A549 (cell line): ENCODE measurements at regions not wholly inside any gene's neighbourhood (a gene's known extent, or its start where the extent isn't known, plus 50 kb on each side); places are given as distances from the start of the nearest gene placed in this dataset.
A peak's percentile ranks its signal among the peaks of the same experiment; 100 is the strongest.

ENCODE experiments used
- ATAC-seq, 2 experiments: fragments of 200-7000 bp in 1 of 2; fragments of >200 bp in 1 of 2; cut with Nextera tagmentation in 1 of 2; cut with Tn5 transposase in 1 of 2; 3 replicates each; pipeline versions ENCODE4 v1.8.0 to v1.9.1; 2018 to 2020; ENCODE audit warnings: mild to moderate bottlenecking in 1 of 2, moderate library complexity in 1 of 2
- CTCF ChIA-PET: fragments of 300-600 bp; sonication (Branson Sonifier 250); formaldehyde crosslinking; extraction: SDS; loops from one replicate; lab custom pipeline; 2021; ENCODE audit warnings: antibody characterized with exemption, inconsistent platforms; lab: Yijun Ruan, JAX
- POLR2A ChIA-PET: fragments of 350-600 bp; formaldehyde crosslinking; extraction: SDS; loops from one replicate; lab custom pipeline; 2021; ENCODE audit warnings: antibody characterized with exemption, inconsistent platforms; lab: Yijun Ruan, JAX
- DNase-seq, 2 experiments: peaks; one replicate each; pipeline versions ENCODE4 v3.0.0 to v3.0.0-alpha.2; 2011 to 2016; ENCODE audit warnings: low read depth in 1 of 2, low spot score in 1 of 2
- FAIRE-seq: peaks from 2 replicates; lab custom pipeline; 2011; peaks lifted over from hg19 to GRCh38; lab: Jason Lieb, UNC
- H3K27ac ChIP-seq, 2 experiments: fragments of >200 bp; sonication (Bioruptor Twin); formaldehyde crosslinking; 3 replicates each; pipeline ENCODE4 v1.5.1; 2016 to 2017
- H3K4me1 ChIP-seq: fragments of >200 bp; sonication (Bioruptor Twin); formaldehyde crosslinking; 3 replicates; pipeline ENCODE4 v1.6.1; 2016
- H3K4me2 ChIP-seq: fragments of >200 bp; sonication (Bioruptor Twin); formaldehyde crosslinking; 3 replicates; pipeline ENCODE4 v1.6.1; 2016
- H3K4me3 ChIP-seq: fragments of >200 bp; sonication (Bioruptor Twin); formaldehyde crosslinking; 3 replicates; pipeline ENCODE4 v1.5.1; 2016
- H3K9me3 ChIP-seq: fragments of >200 bp; sonication (Bioruptor Twin); formaldehyde crosslinking; 3 replicates; pipeline ENCODE4 v1.6.1; 2016
- CBX2 ChIP-seq: fragments of 200-600 bp; sonication (generic); IDR thresholded peaks from 2 replicates; pipeline ENCODE4 v1.6.1; 2016; ENCODE audit warnings: low read depth, mild to moderate bottlenecking, borderline replicate concordance
- CBX8 ChIP-seq: fragments of 200-600 bp; sonication (generic); IDR thresholded peaks from 2 replicates; pipeline ENCODE4 v1.6.1; 2016
- CEBPB ChIP-seq, 2 experiments: fragments of >200 bp in 1 of 2; sonication (Bioruptor Twin) in 1 of 2; formaldehyde crosslinking in 1 of 2; IDR thresholded peaks; 2 replicates each; pipeline ENCODE4 v1.6.1; 2012 to 2016
- CHD2 ChIP-seq: fragments of 150-350 bp; IDR thresholded peaks from 2 replicates; pipeline ENCODE4 v1.6.1; 2014; ENCODE audit warnings: low read length; ENCODE audit not compliant: partially characterized antibody
- CHD4 ChIP-seq: fragments of 200-600 bp; sonication (generic); IDR thresholded peaks from 2 replicates; pipeline ENCODE4 v1.6.1; 2016; ENCODE audit warnings: antibody characterized with exemption, mild to moderate bottlenecking, borderline replicate concordance
- CTCF ChIP-seq: fragments of >200 bp; sonication (Bioruptor Twin); formaldehyde crosslinking; IDR thresholded peaks from 3 replicates; pipeline ENCODE4 v1.5.1; 2016
- E2F6 ChIP-seq: IDR thresholded peaks from 2 replicates; pipeline ENCODE4 v1.6.1; 2012; ENCODE audit warnings: low read depth, borderline replicate concordance
- EHF ChIP-seq: fragments of 250-450 bp; sonication (Bioruptor Pico); IDR thresholded peaks from 2 replicates; pipeline ENCODE4 v1.5.0; 2020; ENCODE audit warnings: mild to moderate bottlenecking
- ESRRA ChIP-seq: fragments of 150-350 bp; IDR thresholded peaks from 2 replicates; pipeline ENCODE4 v1.6.1; 2014; ENCODE audit warnings: mild to moderate bottlenecking, low read length, borderline replicate concordance
- FOXS1 ChIP-seq: fragments of 250-450 bp; sonication (Bioruptor Pico); IDR thresholded peaks from 2 replicates; pipeline ENCODE4 v1.5.0; 2020; ENCODE audit warnings: mild to moderate bottlenecking, moderate library complexity
- HES2 ChIP-seq: fragments of >200 bp; sonication (Bioruptor Twin); formaldehyde crosslinking; IDR thresholded peaks from 2 replicates; pipeline ENCODE4 v1.6.1; 2016
- HMGXB4 ChIP-seq: fragments of 250-450 bp; sonication (Bioruptor Pico); IDR thresholded peaks from 2 replicates; pipeline ENCODE4 v1.5.0; 2021; ENCODE audit warnings: mild to moderate bottlenecking, moderate library complexity, borderline replicate concordance
- HOXA7 ChIP-seq: fragments of 250-450 bp; sonication (Bioruptor Pico); IDR thresholded peaks from 2 replicates; pipeline ENCODE4 v1.5.0; 2020; ENCODE audit warnings: mild to moderate bottlenecking, moderate library complexity
- HOXB5 ChIP-seq: fragments of 250-450 bp; sonication (Bioruptor Pico); IDR thresholded peaks from 2 replicates; pipeline ENCODE4 v1.5.0; 2020; ENCODE audit warnings: mild to moderate bottlenecking, moderate library complexity
- JUN ChIP-seq, 2 experiments: fragments of >200 bp; sonication (Bioruptor Twin); formaldehyde crosslinking; IDR thresholded peaks; 2 replicates in 1 of 2; 3 replicates in 1 of 2; pipeline ENCODE4 v1.6.1; 2016 to 2017
- KDM5A ChIP-seq: fragments of 200-600 bp; sonication (generic); IDR thresholded peaks from 2 replicates; pipeline ENCODE4 v1.6.1; 2016; ENCODE audit warnings: antibody characterized with exemption, mild to moderate bottlenecking
- MAFK ChIP-seq: fragments of 450-650 bp; IDR thresholded peaks from 2 replicates; pipeline ENCODE4 v1.6.1; 2014; ENCODE audit not compliant: partially characterized antibody
- MYC ChIP-seq: IDR thresholded peaks from 2 replicates; pipeline ENCODE4 v1.6.1; 2012; ENCODE audit warnings: mild to moderate bottlenecking, inconsistent platforms, low read length, improper control_type of control experiment, borderline replicate concordance
- NFE2L2 ChIP-seq: fragments of 150-350 bp; conservative IDR thresholded peaks from 2 replicates; pipeline ENCODE4 v1.6.1; 2014; ENCODE audit warnings: low read length
- NR3C1 ChIP-seq: fragments of >200 bp; sonication (Bioruptor Twin); formaldehyde crosslinking; IDR thresholded peaks from 3 replicates; pipeline ENCODE4 v1.6.1; 2017
- POLR2A ChIP-seq: IDR thresholded peaks from 2 replicates; pipeline ENCODE4 v1.6.1; 2012; ENCODE audit warnings: mild to moderate bottlenecking, low read length
- RAD21 ChIP-seq, 2 experiments: fragments of >200 bp in 1 of 2; sonication (Bioruptor Twin) in 1 of 2; formaldehyde crosslinking in 1 of 2; IDR thresholded peaks in 1 of 2; conservative IDR thresholded peaks in 1 of 2; 2 replicates in 1 of 2; 3 replicates in 1 of 2; pipeline ENCODE4 v1.6.1; 2012 to 2018; ENCODE audit warnings: inconsistent platforms in 1 of 2
- RCOR1 ChIP-seq: fragments of 150-350 bp; IDR thresholded peaks from 2 replicates; pipeline ENCODE4 v1.6.1; 2014; ENCODE audit warnings: antibody characterized with exemption, low read length, low read depth
- RFX5 ChIP-seq: fragments of 450-650 bp; IDR thresholded peaks from 2 replicates; pipeline ENCODE4 v1.7.1; 2014; ENCODE audit warnings: antibody characterized with exemption, mild to moderate bottlenecking, moderate library complexity
- SMC3 ChIP-seq: fragments of >200 bp; sonication (Bioruptor Twin); formaldehyde crosslinking; IDR thresholded peaks from 3 replicates; pipeline ENCODE4 v1.6.1; 2018; ENCODE audit warnings: inconsistent platforms
- SREBF2 ChIP-seq: fragments of 450-650 bp; IDR thresholded peaks from 2 replicates; pipeline ENCODE4 v1.6.1; 2014; ENCODE audit warnings: mild to moderate bottlenecking, moderate library complexity
- TP53 ChIP-seq: fragments of 250-450 bp; sonication (Bioruptor Pico); IDR thresholded peaks from 2 replicates; pipeline ENCODE4 v1.5.0; 2021; ENCODE audit warnings: mild to moderate bottlenecking, moderate library complexity
- USF2 ChIP-seq: fragments of 450-650 bp; IDR thresholded peaks from 2 replicates; pipeline ENCODE4 v1.6.1; 2014; ENCODE audit warnings: antibody characterized with exemption
- ZC3H11A ChIP-seq: fragments of 450-650 bp; IDR thresholded peaks from 2 replicates; pipeline ENCODE4 v1.6.1; 2014; ENCODE audit warnings: antibody characterized with exemption, mild to moderate bottlenecking
- ZFP36 ChIP-seq: fragments of 450-650 bp; IDR thresholded peaks from 2 replicates; pipeline ENCODE4 v1.6.1; 2014; ENCODE audit warnings: borderline replicate concordance; ENCODE audit not compliant: partially characterized antibody
- WGBS: methylation state at CpG from one replicate; pipeline ENCODE4 v1.1.6; 2017; ENCODE audit errors: missing lambda C conversion rate; 5-methylcytosine and 5-hydroxymethylcytosine counted together

- Histone ChIP-seq H3K4me2 (no peak overlapping the region), H3K9me3 (0 out of 3 replicates have a peak, but pooled peaks cover 2% of the 10 kb centered on the region), H3K27ac (no peak overlapping the region), H3K4me3 (no peak overlapping the region)
- FAIRE-seq (no peak), ATAC-seq (no peak), DNase-seq (no peak)
- CTCF ChIA-PET = no interaction called here
- POLR2A ChIA-PET = interaction anchor here (0.5 kb wide), 1 partner anchor 9 kb away, joined by 3 read pairs; no protein-coding TSS in a partner anchor
- TF ChIP-seq JUN (IDR thresholded peaks at IDR 0.05) = no peak
- TF ChIP-seq MAFK = peak; percentile 28
- no peak for TF ChIP-seq E2F6
- no peak for TF ChIP-seq KDM5A
- no peak for TF ChIP-seq HES2
- no peak for TF ChIP-seq HMGXB4
- TF ChIP-seq, all 56 proteins: peak for 1
- H3K4me1 ChIP-seq = no peaks in the 10 kb centered on the region
- WGBS = 40% methylated on average over 3 of the region's 3 CpGs
These were observed 169.6 kb upstream of the RGPD4 start for GRCh38 chr2:107657049-107657448.

- FAIRE-seq (no peak), DNase-seq (no peak), ATAC-seq (no peak)
- WGBS = 50% methylated on average over 6 of the region's 6 CpGs
- Histone ChIP-seq H3K9me3 (no peaks in the 10 kb centered on the region), H3K4me3 (no peak overlapping the region), H3K4me2 (no peak overlapping the region), H3K4me1 (no peaks in the 10 kb centered on the region), H3K27ac (no peak overlapping the region)
- TF ChIP-seq MYC (no peak), SREBF2 (no peak), ZFP36 (no peak), HMGXB4 (no peak), SMC3 (no peak), POLR2A (no peak), USF2 (no peak), CBX8 (no peak), NR3C1 (no peak), CHD4 (no peak), RCOR1 (no peak), EHF (no peak), ZC3H11A (no peak), FOXS1 (CRISPR knock-in tag) (no peak)
- CTCF ChIA-PET = no interaction called here
- POLR2A ChIA-PET = no interaction called here
These were observed 163.1 kb upstream of the RGPD4 start for GRCh38 chr2:107663632-107664031.

- CTCF ChIA-PET = interaction anchor here (1.3 kb wide), 1 partner anchor 787 kb away, joined by 3 read pairs; no protein-coding TSS in a partner anchor
- ATAC-seq (peak; percentile 50 to 68; a peak in 4 of 6 replicates), FAIRE-seq (no peak), DNase-seq (peak in 1 of 2 experiments; percentile 31)
- 11% methylated on average over 4 of the region's 4 CpGs for WGBS
- POLR2A ChIA-PET = no interaction called here
- no peak overlapping the region for H3K4me2 ChIP-seq
- H3K4me3 ChIP-seq = no peak overlapping the region
- H3K4me1 ChIP-seq = no peaks in the 10 kb centered on the region
- H3K9me3 ChIP-seq = peaks cover 3% of the 10 kb centered on the region; the same call in 2 of the 3 replicates
- no peak overlapping the region for H3K27ac ChIP-seq
- TF ChIP-seq HOXA7 (no peak), HOXB5 (CRISPR knock-in tag) (no peak), SMC3 (peak; percentile 42; the same call in 1 of the 3 replicates), ESRRA (no peak), SREBF2 (no peak), TP53 (CRISPR knock-in tag) (no peak), RFX5 (no peak), CEBPB (IDR thresholded peaks at IDR 0.05) (no peak), NFE2L2 (no peak), CHD2 (no peak), HES2 (no peak), CBX2 (no peak), RAD21 (conservative IDR thresholded peaks at IDR 0.05 in 1 of 2, IDR thresholded peaks at IDR 0.05 in 1 of 2) (peak; percentile 58 to 60), CTCF (peak; percentile 29; the same call in 2 of the 3 replicates)
These were observed 157.4 kb upstream of the RGPD4 start for GRCh38 chr2:107669335-107669734.
